ENCODE measurements at regions not wholly inside any gene's neighbourhood (a gene's known extent, or its start where the extent isn't known, plus 50 kb on each side); places are given as distances from the start of the nearest gene placed in this dataset.

GRCh38 chr3:28033059-28033784 lies 208.2 kb upstream of the CMC1 start:
- 91% methylated on average over 3 of the region's 3 CpGs for WGBS
- no peak for DNase-seq (ENCODE audit: low spot score)
- no peak for TF ChIP-seq EGR1 (IDR thresholded peaks at IDR 0.05; ENCODE audit: low read depth in 2 of 2)
- H3K27ac ChIP-seq (ENCODE audit: low read depth in 1 of 2, low read length in 2 of 2) = no peak overlapping the region
- H3K9ac ChIP-seq (ENCODE audit: low read depth in 1 of 2, low read length in 2 of 2) = no peak overlapping the region
- H3K4me1 ChIP-seq (ENCODE audit: control insufficient read depth in 4 of 4, insufficient read depth in 4 of 4, low read length in 3 of 4) = peaks cover 0 to 1% (median 0%) of the 10 kb centered on the region in 4 donors
- peaks cover 0 to 11% (median 2%) of the 10 kb centered on the region in 4 donors for H3K9me3 ChIP-seq (ENCODE audit: control insufficient read depth in 4 of 4, low read length in 3 of 4)
- no peaks in the 10 kb centered on the region for H3K36me3 ChIP-seq (ENCODE audit: control insufficient read depth in 4 of 4, insufficient read depth in 3 of 4, low read depth in 1 of 4, low read length in 3 of 4)
- H3K27me3 ChIP-seq (ENCODE audit: control insufficient read depth in 4 of 4, insufficient read depth in 4 of 4, low read length in 3 of 4) = no peaks in the 10 kb centered on the region
- H3K4me3 ChIP-seq (ENCODE audit: low read depth in 1 of 3, low read length in 3 of 3) = no peak overlapping the region

- Histone ChIP-seq H3K27me3 (ENCODE audit: control insufficient read depth in 4 of 4, insufficient read depth in 4 of 4, low read length in 3 of 4) (no peaks in the 10 kb centered on the region), H3K36me3 (ENCODE audit: control insufficient read depth in 4 of 4, insufficient read depth in 3 of 4, low read depth in 1 of 4, low read length in 3 of 4) (no peaks in the 10 kb centered on the region), H3K9ac (ENCODE audit: low read depth in 1 of 2, low read length in 2 of 2) (no peak overlapping the region), H3K4me3 (ENCODE audit: low read depth in 1 of 3, low read length in 3 of 3) (no peak overlapping the region), H3K9me3 (ENCODE audit: control insufficient read depth in 4 of 4, low read length in 3 of 4) (peaks cover 0 to 11% (median 1%) of the 10 kb centered on the region in 4 donors), H3K27ac (ENCODE audit: low read depth in 1 of 2, low read length in 2 of 2) (no peak overlapping the region), H3K4me1 (ENCODE audit: control insufficient read depth in 4 of 4, insufficient read depth in 4 of 4, low read length in 3 of 4) (no peaks in the 10 kb centered on the region)
- no peak for DNase-seq (ENCODE audit: low spot score)
- TF ChIP-seq HNF4G (IDR thresholded peaks at IDR 0.05) (no peak), RXRA (IDR thresholded peaks at IDR 0.05) (no peak), NR2F2 (IDR thresholded peaks at IDR 0.05) (no peak), YY1 (IDR thresholded peaks at IDR 0.05) (no peak), RAD21 (IDR thresholded peaks at IDR 0.05) (no peak), GABPA (IDR thresholded peaks at IDR 0.05 in 1 of 2, conservative IDR thresholded peaks at IDR 0.05 in 1 of 2) (no peak), FOXA2 (IDR thresholded peaks at IDR 0.05) (no peak), CTCF (IDR thresholded peaks at IDR 0.05; ENCODE audit: low read depth, low read length, missing input control) (no peak), HNF4A (conservative IDR thresholded peaks at IDR 0.05) (no peak), ZBTB33 (IDR thresholded peaks at IDR 0.05) (no peak), SP1 (IDR thresholded peaks at IDR 0.05) (no peak), JUND (IDR thresholded peaks at IDR 0.05) (no peak)
- TF ChIP-seq, protein P1, sequence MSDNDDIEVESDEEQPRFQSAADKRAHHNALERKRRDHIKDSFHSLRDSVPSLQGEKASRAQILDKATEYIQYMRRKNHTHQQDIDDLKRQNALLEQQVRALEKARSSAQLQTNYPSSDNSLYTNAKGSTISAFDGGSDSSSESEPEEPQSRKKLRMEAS (IDR thresholded peaks at IDR 0.05) = no peak
- WGBS = 70% methylated on average over 4 of the region's 4 CpGs
These were observed 204.5 kb upstream of the CMC1 start for GRCh38 chr3:28036599-28037575.
